GM21576 (cell line): ENCODE measurements at regions not wholly inside any gene's neighbourhood (a gene's known extent, or its start where the extent isn't known, plus 50 kb on each side); places are given as distances from the start of the nearest gene placed in this dataset.
"Not testable (repeated sequence)": the region's sequence is repeated elsewhere in the genome, so short reads cannot be mapped to it uniquely, and the experiment has no call there.

ENCODE experiments used
- ATAC-seq: cut with Tn5 transposase; IDR thresholded peaks from one replicate; pipeline ENCODE4 v1.9.1; 2021; ENCODE audit warnings: mild to moderate bottlenecking, moderate library complexity; ENCODE audit not compliant: unreplicated experiment

- ATAC-seq = no peak
Measured at GRCh38 chr5:122665051-122665450, 109.8 kb upstream of the SNX2 start.

DNA sequence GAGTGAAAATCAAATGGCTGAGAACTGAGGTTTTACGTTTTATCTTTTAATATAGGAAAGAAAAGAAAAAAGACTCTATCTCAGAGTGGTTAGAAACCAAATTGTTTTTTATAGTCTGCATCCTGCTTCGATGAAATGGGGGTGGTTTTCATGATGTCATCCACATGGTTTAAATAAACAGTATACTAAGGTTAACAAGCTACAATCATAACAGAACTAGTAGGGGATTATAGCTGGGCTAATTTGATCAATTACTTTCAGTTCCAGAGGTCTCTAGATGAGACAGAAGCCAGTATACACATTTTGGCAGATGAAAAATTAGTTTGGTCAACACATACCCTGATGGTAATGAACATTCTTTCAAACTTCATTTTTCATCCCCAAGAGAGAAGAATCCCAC, 106.3 kb upstream of the SNX2 start:
- no peak for ATAC-seq

DNA sequence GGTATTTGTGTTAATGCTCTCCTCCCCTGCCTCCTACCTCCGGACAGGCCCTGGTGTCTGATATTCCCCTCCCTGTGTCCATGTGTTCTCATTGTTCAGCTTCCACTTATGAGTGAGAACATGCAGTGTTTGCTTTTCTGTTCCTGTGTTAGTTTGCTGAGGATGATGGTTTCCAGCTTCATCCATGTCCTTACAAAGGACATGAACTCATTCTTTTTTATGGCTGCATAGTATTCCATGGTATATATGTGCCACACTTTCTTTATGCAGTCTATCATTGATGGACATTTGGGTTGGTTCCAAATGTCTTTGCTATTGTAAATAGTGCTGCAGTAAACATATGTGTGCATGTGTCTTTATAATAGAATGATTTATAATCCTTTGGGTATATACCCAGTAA, 105.2 kb upstream of the SNX2 start:
- ATAC-seq = not testable (repeated sequence)

DNA sequence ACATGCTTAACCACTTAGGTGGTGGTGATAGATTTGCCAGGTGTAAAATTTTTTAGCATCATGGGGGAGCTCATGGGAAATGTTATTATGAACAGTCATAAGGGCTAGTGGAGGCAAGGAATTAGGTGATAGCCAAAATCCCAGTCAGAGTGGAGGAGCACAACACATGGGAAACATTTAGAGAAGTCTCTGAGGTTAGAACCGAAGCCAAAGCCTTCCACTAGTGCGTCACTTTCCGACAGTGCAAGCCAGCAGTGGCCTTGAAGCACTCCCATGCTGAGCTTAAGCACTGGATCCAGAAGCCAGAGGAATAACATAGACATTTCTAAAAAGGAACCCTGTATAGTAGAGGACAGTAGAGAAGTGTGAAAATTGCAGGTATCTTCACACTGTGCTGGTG, 101.5 kb upstream of the SNX2 start:
- ATAC-seq = no peak

- ATAC-seq = no peak
Measured at GRCh38 chr5:122674385-122674784, 100.5 kb upstream of the SNX2 start.

DNA sequence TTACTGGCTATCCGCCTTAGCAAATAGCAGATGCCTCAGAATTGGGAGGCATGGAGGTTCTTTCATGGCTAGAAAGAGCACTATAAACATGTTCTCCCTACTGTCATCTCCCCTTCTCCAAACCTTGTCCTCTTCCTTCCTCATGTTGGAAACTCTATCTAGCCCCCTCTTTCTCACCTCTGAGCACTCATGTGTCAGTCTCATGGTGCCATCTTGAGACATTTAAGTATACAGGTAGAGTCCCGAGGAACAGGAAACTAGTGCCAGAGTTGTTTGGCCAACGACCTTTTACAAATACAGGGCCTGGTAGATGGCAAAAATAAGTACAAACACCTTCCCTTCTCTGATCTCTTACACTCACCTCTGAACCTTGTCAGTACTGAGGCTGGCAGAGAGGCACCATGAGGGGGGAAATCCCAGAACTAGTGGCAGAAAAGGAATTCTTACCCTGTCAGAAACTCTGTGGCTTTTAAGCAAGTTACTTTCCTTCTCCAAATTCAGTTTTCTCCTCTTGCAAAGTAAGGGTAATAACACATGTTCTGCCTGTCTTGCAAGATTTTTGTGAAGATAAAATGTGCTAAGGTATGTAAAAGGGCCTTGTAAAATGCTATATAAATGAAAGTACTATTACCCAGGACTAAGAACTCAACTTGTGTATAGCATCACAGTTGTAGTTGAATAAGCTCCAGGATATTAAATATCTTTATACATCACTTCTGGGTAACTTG, 94.1 kb upstream of the SNX2 start:
- no peak for ATAC-seq

DNA sequence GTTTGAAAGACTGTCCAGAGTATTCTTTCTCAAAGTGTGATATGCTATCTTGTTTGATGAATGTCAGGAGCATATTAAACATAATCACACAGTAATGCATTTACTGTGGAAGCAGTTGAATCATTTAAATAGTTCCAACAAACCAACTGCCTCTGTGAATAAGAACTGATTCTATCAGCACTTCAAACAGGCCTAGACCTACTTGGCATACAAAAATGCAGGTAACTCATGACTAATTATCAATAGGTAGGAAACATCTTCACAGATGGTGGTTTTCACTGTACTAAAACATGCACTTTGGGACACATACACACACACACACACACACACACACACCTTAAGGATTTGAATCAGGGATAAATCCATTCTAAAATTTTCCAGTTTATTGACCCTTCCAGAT, 91.2 kb upstream of the SNX2 start:
- ATAC-seq = no peak

- ATAC-seq = no peak
Measured at GRCh38 chr5:122690266-122690665, 84.6 kb upstream of the SNX2 start.

- no peak for ATAC-seq
Measured at GRCh38 chr5:122691931-122692330, 82.9 kb upstream of the SNX2 start.

GRCh38 chr5:122693963-122694362, 80.9 kb upstream of the SNX2 start:
- ATAC-seq = no peak

- ATAC-seq = no peak
Measured at GRCh38 chr5:122694884-122695283, 80.0 kb upstream of the SNX2 start.

GRCh38 chr5:122696735-122697134, 78.1 kb upstream of the SNX2 start:
- not testable (repeated sequence) for ATAC-seq

DNA sequence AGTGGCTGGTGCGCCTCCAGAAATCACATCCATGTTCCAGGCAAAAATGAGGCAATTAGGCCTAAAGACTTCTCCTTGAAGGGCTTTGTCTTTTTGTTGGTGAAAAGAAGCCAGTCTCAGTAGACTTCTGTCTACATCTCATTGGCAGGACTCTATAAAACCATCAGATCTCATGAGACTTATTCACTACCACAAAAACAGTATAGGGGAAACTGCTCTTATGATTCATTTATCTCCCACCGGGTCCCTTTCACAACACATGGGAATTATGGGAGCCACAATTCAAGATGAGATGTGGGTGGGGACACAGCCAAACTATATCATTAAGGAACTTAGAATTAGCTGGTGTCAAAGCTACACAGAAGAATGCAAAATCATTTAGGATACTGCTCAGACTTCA, 77.7 kb upstream of the SNX2 start:
- no peak for ATAC-seq

DNA sequence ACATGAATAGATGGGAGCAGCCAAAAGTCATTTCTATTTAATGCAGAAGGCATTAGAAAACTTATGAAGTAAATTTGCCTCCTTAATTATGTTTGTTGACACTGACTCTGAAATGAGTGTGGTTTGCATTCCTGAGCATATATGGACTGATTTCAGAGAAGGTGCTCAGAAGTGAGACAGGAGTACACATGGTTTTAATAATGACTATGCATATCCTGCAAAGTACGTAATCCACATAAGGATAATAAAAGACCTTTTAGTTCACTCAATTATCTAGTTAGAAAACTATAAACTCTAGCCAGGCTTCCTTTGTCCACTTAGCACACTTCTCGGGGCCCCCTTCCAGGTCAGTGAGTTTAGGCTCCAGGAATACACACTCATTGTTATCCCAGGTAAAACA, 75.7 kb upstream of the SNX2 start:
- ATAC-seq = no peak

DNA sequence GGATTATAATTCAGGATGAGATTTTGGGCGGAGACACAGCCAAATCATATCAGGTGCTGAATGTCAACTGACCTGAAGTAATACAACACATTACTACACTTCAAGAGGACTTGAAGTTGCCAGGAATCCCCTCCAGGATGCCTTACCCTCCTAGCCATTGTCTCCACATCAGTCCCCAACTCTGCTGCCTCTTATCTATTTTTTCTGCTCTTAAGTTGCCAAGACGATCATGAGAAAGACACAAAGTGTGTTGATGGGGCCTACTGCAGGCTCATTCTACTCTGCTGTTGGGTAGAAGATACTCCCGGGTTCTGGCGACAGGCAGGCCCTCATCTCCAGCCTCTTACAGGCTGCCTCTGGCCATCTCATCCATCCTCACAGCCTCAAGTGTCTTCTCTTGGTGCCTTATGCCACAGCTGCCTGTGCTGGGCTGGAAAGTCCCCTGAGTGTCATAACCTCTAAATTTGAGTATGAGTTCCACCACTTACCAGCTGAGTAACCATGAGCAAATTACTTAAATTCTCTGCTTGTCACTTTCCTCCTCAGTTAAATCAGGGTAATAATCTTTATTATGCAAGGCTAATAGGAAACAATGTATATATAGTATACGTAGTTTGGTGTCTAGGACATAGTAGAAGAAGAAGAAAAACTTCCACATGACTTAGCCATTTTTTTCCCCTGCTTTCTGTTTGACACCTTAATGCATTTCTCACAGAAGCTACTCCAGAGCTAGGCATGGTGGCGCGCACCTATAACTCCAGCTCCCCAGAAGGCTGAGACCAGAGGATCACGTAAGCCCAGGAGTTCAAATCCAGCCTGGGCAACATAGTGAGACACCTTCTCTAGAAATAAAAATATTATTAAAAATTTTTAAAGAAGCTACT, 73.0 kb upstream of the SNX2 start:
- ATAC-seq = peak; percentile 97

DNA sequence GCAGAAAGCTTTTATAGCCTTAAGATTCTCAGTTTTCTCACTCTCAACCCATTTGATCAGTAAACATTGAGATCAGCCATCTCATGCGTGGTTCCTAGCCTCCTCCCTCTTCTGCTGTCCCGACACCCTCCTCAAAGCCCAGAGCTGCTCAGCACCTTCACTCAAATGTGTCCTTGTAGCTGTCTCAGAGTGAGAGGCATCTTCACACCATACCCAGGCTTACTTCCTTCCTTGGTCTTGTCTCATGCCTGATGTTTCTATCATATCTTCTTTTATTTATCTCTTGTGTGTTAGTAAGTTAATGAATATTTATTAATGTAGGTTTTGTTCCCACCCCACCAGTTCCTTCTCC, 72.4 kb upstream of the SNX2 start:
- peak; percentile 38 for ATAC-seq

DNA sequence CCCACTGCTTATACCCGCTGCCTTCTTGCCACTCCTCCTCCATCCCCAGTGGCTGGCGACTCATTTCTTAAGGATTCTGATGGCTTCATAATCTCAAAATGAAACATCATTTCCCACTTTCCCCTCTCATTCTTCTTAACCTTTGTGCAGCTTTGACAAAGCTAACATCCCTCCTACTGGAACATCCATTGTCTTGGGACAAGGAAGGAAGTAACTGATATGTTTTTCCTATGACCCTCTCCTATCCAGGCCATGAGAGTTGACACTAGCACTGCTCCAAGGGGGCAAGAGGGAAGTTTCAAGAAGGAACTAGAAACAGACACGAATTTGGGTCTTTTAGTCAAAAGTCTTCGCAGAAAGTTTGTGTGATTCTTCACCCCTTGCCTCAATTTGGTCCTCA, 71.7 kb upstream of the SNX2 start:
- ATAC-seq = no peak

DNA sequence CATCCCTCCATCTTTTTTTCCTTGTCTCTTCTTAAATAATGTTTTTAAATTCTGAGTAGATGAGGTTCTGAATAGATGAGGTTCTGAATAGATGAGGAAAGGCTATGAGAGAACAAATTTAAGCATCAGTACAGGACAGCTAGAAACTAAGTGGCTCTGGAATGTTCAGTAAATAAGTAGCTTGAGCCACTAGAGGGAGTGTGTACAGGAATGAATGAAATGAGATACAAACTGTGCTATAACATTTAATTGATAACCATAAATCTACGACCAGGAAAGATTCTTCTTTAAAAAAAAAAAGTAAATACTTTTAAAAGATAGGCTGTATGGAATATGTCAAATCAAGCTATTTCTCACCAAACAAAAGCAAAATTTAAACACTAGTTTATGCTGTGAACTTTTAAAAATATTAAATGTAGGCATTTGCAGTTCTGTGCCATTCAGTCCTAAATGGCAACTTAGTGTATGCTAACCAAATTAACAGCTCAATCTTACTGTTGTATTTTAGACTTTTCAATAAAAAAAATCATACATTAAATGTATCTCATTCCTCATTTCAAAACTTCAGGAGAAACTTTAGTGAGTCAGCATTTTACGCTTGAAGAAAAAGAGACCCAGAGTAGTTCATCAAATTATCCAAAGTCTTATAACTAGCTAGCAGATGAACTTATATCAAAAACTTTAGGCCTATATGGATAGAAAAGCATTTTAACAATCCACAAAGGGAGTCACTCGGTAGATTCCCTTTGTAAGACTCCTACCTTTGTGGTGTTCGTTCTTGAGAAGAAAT, 70.4 kb upstream of the SNX2 start:
- ATAC-seq = no peak

DNA sequence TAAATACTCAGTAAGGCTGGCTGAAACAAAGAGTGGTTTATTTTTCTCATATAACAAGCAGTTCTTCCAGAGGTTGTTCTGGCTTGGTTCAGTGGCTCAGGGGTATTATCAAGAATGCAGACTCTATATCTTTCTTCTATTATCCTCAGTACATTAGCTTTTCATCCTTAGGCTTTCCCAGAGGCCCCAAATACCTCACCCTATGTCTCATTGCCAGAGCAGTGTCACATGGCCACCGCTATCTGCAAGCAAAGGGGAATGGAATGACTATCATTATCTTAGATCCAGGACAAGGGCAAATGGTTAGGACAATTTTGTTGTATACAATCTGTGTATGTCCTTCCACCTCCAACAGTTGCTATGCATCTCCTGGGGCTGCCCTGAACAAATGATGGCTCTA, 69.0 kb upstream of the SNX2 start:
- no peak for ATAC-seq

DNA sequence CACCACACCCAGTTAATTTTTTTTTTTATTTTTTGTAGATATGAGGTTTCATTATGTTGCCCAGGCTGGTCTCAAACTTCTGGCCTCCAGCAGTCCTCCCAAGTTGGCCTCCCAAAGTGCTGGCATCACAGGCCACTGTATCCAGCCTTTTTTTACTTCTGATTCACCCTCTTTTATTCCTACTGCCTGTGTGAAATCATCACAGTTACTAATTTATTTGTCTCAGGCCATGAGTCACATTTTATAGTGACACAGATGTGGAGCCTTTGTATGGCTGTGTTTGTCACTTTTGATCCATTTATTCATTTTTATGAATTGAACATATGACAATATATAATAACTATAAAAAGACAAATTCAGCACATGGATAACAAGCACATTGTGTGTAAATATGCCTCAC, 67.1 kb upstream of the SNX2 start:
- ATAC-seq = no peak

DNA sequence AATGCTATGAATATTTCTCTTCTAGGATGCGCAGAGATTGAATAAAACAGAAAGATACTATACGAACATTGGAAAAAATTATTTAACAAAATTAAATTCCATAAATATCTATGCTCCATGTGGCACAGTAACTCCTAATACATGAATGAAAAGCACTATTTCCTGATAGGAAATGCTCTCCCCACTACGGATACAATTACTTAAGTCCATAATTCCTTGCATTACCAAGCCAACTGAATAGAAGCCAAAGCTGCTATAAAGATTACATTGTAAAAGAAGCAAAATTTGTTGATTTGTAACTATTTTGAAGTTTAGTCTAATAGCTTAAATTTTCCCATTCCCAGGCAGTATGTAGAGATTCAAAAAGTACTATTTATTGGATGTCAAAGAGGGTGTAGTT, 61.8 kb upstream of the SNX2 start:
- no peak for ATAC-seq

DNA sequence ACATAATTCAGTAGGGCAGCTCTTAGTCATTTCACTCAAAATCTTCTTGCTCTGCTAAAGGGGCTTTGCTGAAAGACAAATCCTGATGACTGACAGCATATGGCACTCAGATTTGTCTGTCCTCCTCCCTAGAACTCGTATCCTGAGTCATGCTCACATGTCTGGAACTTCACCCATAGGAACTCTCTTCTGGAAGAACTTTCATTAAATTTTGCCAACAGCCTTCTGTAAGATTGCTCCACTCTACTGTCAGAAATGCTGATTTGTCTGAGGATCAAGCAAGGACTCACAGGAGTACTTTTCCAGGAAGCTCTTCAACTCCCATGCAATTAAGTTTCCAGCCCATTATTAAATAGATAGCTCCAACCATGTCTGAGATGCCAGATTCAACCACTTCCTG, 59.8 kb upstream of the SNX2 start:
- ATAC-seq = no peak
